ENCODE measurements at regions not wholly inside any gene's neighbourhood (a gene's known extent, or its start where the extent isn't known, plus 50 kb on each side); places are given as distances from the start of the nearest gene placed in this dataset.

DNA sequence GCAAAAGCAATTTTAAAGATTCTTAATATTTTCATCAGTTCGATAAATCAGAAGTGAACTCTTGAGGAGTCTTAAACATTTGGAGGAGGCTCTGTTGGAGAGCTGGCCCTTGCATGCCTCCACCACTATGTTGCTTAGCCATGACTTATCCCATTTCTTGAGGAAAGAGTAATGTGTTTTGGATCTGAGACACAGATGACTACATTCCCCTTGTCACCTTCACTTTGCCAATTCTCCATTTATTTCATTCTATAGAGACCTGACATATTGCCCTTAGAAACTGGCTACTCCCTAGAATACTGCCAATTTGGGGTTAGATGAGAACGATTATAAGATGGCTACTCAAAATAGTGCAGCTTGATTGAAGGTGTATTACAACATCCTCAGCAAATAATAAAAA is 157.4 kb upstream of the TMEM260 start:
- Mint-ChIP-seq H3K27ac (no peak overlapping the region), H3K4me1 (peaks cover 14% of the 10 kb centered on the region), H3K27me3 (ENCODE audit: low read depth) (no peaks in the 10 kb centered on the region), H3K9me3 (peaks cover 24% of the 10 kb centered on the region), H3K36me3 (no peaks in the 10 kb centered on the region), H3K4me3 (no peak overlapping the region)
- POLR2A ChIA-PET: no interaction called here
- ATAC-seq (no peak), DNase-seq (ENCODE audit: low spot score) (no peak)
- CTCF ChIA-PET: interaction anchor here (0.5 to 2.1 kb wide), 22 partner anchors 9 to 984 kb away, joined by 3 to 12 read pairs (median 4); no protein-coding TSS in a partner anchor
- TF ChIP-seq, protein P1, sequence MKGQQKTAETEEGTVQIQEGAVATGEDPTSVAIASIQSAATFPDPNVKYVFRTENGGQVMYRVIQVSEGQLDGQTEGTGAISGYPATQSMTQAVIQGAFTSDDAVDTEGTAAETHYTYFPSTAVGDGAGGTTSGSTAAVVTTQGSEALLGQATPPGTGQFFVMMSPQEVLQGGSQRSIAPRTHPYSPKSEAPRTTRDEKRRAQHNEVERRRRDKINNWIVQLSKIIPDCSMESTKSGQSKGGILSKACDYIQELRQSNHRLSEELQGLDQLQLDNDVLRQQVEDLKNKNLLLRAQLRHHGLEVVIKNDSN (CRISPR knock-in tag; IDR thresholded peaks at IDR 0.05): no peak
- TF ChIP-seq, protein P2, sequence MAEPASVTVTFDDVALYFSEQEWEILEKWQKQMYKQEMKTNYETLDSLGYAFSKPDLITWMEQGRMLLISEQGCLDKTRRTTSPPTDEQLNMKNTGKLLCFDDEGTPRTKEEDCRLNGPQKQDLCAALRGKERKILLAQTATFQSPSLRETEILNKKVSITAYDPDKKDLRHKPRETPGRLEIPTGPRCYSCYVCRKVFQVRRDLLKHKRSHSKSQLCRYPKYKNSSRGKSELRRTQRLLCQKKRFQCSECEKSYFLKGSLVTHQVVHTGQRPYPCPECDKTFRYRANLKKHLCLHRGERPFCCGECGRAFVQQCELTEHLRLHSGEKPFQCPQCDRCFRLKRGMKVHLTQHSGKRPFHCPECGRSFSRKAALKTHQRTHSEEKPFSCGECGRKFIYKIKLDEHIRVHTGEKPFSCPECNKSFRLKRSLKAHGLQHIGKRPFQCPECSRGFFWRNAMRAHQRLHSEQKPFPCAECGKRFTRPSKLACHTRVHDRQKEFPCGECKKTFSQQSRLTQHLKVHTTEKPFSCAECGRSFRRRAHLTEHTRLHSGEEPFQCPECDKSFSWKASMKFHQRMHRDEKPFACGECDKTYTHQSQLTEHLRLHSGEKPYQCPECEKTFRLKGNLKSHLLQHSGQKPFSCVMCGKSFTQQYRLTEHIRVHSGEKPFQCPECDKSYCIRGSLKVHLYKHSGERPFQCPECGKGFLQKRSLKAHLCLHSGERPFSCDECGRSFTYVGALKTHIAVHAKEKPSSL (CRISPR knock-in tag; conservative IDR thresholded peaks at IDR 0.05): no peak
- TF ChIP-seq, protein P3, sequence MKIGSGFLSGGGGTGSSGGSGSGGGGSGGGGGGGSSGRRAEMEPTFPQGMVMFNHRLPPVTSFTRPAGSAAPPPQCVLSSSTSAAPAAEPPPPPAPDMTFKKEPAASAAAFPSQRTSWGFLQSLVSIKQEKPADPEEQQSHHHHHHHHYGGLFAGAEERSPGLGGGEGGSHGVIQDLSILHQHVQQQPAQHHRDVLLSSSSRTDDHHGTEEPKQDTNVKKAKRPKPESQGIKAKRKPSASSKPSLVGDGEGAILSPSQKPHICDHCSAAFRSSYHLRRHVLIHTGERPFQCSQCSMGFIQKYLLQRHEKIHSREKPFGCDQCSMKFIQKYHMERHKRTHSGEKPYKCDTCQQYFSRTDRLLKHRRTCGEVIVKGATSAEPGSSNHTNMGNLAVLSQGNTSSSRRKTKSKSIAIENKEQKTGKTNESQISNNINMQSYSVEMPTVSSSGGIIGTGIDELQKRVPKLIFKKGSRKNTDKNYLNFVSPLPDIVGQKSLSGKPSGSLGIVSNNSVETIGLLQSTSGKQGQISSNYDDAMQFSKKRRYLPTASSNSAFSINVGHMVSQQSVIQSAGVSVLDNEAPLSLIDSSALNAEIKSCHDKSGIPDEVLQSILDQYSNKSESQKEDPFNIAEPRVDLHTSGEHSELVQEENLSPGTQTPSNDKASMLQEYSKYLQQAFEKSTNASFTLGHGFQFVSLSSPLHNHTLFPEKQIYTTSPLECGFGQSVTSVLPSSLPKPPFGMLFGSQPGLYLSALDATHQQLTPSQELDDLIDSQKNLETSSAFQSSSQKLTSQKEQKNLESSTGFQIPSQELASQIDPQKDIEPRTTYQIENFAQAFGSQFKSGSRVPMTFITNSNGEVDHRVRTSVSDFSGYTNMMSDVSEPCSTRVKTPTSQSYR (CRISPR knock-in tag; IDR thresholded peaks at IDR 0.05): no peak
- TF ChIP-seq ZNF416 (CRISPR knock-in tag; IDR thresholded peaks at IDR 0.05): no peak
- no peak for TF ChIP-seq SMAD4 (CRISPR knock-in tag; IDR thresholded peaks at IDR 0.05)
- TF ChIP-seq, protein P4, sequence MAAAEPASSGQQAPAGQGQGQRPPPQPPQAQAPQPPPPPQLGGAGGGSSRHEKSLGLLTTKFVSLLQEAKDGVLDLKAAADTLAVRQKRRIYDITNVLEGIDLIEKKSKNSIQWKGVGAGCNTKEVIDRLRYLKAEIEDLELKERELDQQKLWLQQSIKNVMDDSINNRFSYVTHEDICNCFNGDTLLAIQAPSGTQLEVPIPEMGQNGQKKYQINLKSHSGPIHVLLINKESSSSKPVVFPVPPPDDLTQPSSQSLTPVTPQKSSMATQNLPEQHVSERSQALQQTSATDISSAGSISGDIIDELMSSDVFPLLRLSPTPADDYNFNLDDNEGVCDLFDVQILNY (CRISPR knock-in tag; IDR thresholded peaks at IDR 0.05): no peak
- no peak for TF ChIP-seq ETV6 (CRISPR knock-in tag; IDR thresholded peaks at IDR 0.05)
- TF ChIP-seq NFATC4 (CRISPR knock-in tag; IDR thresholded peaks at IDR 0.05): no peak
- TF ChIP-seq HMGA2 (CRISPR knock-in tag; IDR thresholded peaks at IDR 0.05): no peak
- TF ChIP-seq MXD4 (CRISPR knock-in tag; IDR thresholded peaks at IDR 0.05; ENCODE audit: borderline replicate concordance): no peak
- TF ChIP-seq, protein P5, sequence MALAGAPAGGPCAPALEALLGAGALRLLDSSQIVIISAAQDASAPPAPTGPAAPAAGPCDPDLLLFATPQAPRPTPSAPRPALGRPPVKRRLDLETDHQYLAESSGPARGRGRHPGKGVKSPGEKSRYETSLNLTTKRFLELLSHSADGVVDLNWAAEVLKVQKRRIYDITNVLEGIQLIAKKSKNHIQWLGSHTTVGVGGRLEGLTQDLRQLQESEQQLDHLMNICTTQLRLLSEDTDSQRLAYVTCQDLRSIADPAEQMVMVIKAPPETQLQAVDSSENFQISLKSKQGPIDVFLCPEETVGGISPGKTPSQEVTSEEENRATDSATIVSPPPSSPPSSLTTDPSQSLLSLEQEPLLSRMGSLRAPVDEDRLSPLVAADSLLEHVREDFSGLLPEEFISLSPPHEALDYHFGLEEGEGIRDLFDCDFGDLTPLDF (CRISPR knock-in tag; IDR thresholded peaks at IDR 0.05): no peak
- TF ChIP-seq MYBL2 (CRISPR knock-in tag; IDR thresholded peaks at IDR 0.05): no peak
- TF ChIP-seq, protein P6, sequence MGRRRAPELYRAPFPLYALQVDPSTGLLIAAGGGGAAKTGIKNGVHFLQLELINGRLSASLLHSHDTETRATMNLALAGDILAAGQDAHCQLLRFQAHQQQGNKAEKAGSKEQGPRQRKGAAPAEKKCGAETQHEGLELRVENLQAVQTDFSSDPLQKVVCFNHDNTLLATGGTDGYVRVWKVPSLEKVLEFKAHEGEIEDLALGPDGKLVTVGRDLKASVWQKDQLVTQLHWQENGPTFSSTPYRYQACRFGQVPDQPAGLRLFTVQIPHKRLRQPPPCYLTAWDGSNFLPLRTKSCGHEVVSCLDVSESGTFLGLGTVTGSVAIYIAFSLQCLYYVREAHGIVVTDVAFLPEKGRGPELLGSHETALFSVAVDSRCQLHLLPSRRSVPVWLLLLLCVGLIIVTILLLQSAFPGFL (CRISPR knock-in tag; IDR thresholded peaks at IDR 0.05; ENCODE audit: borderline replicate concordance): no peak
- TF ChIP-seq, protein P7, sequence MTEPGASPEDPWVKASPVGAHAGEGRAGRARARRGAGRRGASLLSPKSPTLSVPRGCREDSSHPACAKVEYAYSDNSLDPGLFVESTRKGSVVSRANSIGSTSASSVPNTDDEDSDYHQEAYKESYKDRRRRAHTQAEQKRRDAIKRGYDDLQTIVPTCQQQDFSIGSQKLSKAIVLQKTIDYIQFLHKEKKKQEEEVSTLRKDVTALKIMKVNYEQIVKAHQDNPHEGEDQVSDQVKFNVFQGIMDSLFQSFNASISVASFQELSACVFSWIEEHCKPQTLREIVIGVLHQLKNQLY (CRISPR knock-in tag; IDR thresholded peaks at IDR 0.05): no peak

DNA sequence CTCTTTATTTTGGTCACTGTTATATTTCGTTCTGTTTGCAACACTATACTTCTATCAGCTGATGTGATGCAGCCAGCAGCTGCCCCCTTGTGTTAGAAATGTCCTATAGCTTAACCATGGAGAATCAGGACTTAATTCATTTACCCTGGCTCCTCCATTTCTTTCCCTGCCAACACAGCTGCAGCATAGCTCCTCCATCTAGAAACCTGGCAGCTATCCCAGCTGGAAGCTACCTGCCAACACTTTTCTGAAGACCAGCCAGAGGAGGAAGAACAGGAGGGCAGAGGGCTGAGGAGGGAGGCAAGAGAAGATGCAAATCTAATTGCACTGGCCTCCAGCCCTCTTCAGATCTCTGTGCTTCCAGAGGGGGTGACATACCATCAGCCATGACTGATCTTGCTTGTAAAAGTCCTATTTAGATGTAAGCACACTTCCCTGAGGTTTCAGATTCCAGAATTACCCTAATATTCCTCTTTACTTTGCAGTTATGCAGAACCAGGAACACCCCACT is 156.8 kb upstream of the TMEM260 start:
- ChIA-PET POLR2A (no interaction called here), CTCF (interaction anchor here (0.5 to 2.1 kb wide), 25 partner anchors 9 to 995 kb away, joined by 3 to 12 read pairs (median 3); no protein-coding TSS in a partner anchor)
- peaks cover 21% of the 10 kb centered on the region for H3K9me3 Mint-ChIP-seq
- DNase-seq (ENCODE audit: low spot score) (peak; percentile 15), ATAC-seq (peak; percentile 93)
- H3K27me3 Mint-ChIP-seq (ENCODE audit: low read depth): no peaks in the 10 kb centered on the region
- H3K36me3 Mint-ChIP-seq: no peaks in the 10 kb centered on the region
- H3K4me3 Mint-ChIP-seq: no peak overlapping the region
- peaks cover 14% of the 10 kb centered on the region for H3K4me1 Mint-ChIP-seq
- H3K27ac Mint-ChIP-seq: no peak overlapping the region
- no peak for TF ChIP-seq JUN (CRISPR knock-in tag; IDR thresholded peaks at IDR 0.05)
- TF ChIP-seq, protein P8, sequence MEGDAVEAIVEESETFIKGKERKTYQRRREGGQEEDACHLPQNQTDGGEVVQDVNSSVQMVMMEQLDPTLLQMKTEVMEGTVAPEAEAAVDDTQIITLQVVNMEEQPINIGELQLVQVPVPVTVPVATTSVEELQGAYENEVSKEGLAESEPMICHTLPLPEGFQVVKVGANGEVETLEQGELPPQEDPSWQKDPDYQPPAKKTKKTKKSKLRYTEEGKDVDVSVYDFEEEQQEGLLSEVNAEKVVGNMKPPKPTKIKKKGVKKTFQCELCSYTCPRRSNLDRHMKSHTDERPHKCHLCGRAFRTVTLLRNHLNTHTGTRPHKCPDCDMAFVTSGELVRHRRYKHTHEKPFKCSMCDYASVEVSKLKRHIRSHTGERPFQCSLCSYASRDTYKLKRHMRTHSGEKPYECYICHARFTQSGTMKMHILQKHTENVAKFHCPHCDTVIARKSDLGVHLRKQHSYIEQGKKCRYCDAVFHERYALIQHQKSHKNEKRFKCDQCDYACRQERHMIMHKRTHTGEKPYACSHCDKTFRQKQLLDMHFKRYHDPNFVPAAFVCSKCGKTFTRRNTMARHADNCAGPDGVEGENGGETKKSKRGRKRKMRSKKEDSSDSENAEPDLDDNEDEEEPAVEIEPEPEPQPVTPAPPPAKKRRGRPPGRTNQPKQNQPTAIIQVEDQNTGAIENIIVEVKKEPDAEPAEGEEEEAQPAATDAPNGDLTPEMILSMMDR (IDR thresholded peaks at IDR 0.05): peak; percentile 47
- TF ChIP-seq, protein P5 (CRISPR knock-in tag; IDR thresholded peaks at IDR 0.05): no peak
- TF ChIP-seq, protein P9, sequence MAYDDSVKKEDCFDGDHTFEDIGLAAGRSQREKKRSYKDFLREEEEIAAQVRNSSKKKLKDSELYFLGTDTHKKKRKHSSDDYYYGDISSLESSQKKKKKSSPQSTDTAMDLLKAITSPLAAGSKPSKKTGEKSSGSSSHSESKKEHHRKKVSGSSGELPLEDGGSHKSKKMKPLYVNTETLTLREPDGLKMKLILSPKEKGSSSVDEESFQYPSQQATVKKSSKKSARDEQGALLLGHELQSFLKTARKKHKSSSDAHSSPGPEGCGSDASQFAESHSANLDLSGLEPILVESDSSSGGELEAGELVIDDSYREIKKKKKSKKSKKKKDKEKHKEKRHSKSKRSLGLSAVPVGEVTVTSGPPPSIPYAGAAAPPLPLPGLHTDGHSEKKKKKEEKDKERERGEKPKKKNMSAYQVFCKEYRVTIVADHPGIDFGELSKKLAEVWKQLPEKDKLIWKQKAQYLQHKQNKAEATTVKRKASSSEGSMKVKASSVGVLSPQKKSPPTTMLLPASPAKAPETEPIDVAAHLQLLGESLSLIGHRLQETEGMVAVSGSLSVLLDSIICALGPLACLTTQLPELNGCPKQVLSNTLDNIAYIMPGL (CRISPR knock-in tag; IDR thresholded peaks at IDR 0.05): no peak

Data from WTC11 (cell line).